PFSK-1 (cell line): ENCODE measurements at regions not wholly inside any gene's neighbourhood (a gene's known extent, or its start where the extent isn't known, plus 50 kb on each side); places are given as distances from the start of the nearest gene placed in this dataset.

Source experiments
- FOXP2 ChIP-seq: optimal IDR thresholded peaks from 2 replicates; pipeline ENCODE3; 2011; ENCODE audit warnings: borderline replicate concordance, control low read depth, inconsistent platforms; ENCODE audit not compliant: insufficient read depth; ENCODE audit errors: extremely low read length, extremely low read depth
- POLR2AphosphoS5 ChIP-seq: IDR thresholded peaks from 2 replicates; pipeline ENCODE4 v1.6.1; 2012; ENCODE audit warnings: low read depth, mild to moderate bottlenecking, control low read depth, low read length, moderate library complexity
- REST ChIP-seq, 2 experiments: IDR thresholded peaks; 2 replicates each; pipeline versions ENCODE4 v1.6.1 to v1.8.0; 2011 to 2012; ENCODE audit warnings: low read depth in 2 of 2, low read length in 2 of 2, control low read depth in 1 of 2, inconsistent platforms in 1 of 2, mild to moderate bottlenecking in 1 of 2, moderate library complexity in 1 of 2; ENCODE audit not compliant: insufficient read depth in 1 of 2
- SIN3A ChIP-seq: IDR thresholded peaks from 2 replicates; pipeline ENCODE4 v1.6.1; 2012; ENCODE audit warnings: mild to moderate bottlenecking, low read length, moderate library complexity, borderline replicate concordance; ENCODE audit not compliant: insufficient read depth
- TAF1 ChIP-seq: IDR thresholded peaks from 2 replicates; pipeline ENCODE4 v1.6.1; 2012; ENCODE audit warnings: low read length, control low read depth, borderline replicate concordance; ENCODE audit not compliant: insufficient read depth

DNA sequence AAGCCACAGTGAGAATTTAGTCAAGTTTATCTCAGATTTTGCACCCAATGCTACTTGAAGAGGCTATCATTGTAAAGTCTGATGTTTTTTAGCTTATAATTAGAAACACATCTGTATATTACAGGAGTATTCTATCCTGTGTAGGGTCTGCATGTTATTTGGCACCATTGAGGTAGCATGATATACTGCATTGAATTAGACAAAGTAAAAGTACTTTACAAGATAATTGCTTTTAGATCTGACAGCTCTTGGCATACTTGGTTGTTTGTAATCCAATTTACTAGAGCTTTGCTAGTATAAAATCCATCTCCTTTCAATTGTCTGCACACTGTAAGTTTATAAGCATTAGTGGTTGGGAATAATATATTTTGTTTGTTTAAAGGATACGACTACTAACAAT is 714.3 kb downstream of the ANKRD7 start:
- no peak for TF ChIP-seq TAF1
- TF ChIP-seq POLR2AphosphoS5, result no peak
- TF ChIP-seq SIN3A, result no peak
- TF ChIP-seq FOXP2, result no peak
- no peak for TF ChIP-seq REST (IDR thresholded peaks at IDR 0.05; ENCODE audit: insufficient read depth in 1 of 2, low read depth in 2 of 2, low read length in 2 of 2)

DNA sequence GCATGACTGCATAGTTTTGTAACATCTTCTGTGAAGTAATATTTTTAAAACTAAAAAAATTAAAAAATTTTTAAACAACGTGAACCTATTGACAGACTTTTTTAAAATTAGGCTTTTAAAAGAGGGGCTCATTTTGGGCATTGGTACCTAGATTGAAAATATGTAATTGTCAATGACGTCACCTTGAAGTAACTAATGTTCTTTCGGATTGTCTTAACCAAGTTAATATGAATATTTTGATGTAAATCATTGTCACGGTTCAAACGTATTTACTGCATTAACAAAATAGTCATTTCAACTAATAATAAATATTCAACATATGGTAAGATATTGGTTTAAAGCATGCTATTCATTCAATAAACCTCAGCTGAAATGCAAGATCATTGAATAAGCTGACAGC is 719.8 kb downstream of the ANKRD7 start:
- TF ChIP-seq POLR2AphosphoS5 (no peak), TAF1 (no peak), REST (IDR thresholded peaks at IDR 0.05; ENCODE audit: insufficient read depth in 1 of 2, low read depth in 2 of 2, low read length in 2 of 2) (no peak), FOXP2 (no peak)

DNA sequence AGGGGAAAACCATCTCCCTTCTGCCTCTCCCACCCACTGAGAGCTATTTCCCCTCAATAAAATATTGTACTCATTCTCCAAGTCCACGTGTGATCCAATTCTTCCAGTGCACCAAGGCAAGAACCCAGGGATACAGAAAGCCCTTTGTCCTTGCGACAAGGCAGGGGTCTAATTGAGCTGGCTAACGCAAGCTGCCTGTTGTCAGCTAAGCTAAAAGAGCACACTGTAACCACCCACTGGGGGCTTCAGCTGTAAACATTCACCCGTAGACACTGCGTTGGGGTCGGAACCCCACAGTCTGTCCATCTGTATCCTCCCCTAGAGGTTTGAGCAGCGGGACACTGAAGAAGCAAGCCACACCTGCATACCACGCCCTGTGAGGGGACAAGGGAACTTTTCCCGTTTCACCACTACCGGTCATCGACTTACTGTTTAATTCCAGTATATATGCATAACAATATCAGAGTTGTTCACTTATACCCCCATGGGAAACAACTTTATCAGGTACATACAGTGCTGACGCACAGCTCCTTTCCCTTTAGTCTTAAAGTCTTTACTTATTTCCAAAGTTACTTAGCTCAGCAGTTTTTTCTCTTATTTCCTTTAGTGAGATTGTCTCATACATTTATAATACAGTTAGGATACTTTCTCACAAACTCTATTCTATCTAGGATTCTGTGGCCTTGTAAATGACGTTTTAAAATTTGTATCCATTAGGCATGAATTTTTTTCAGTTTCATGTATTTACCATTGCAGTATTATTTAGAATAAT is 721.6 kb downstream of the ANKRD7 start:
- TF ChIP-seq POLR2AphosphoS5, result no peak
- TF ChIP-seq FOXP2, result no peak
- no peak for TF ChIP-seq TAF1
- TF ChIP-seq REST (IDR thresholded peaks at IDR 0.05; ENCODE audit: insufficient read depth in 1 of 2, low read depth in 2 of 2, low read length in 2 of 2), result no peak
- TF ChIP-seq SIN3A, result no peak

DNA sequence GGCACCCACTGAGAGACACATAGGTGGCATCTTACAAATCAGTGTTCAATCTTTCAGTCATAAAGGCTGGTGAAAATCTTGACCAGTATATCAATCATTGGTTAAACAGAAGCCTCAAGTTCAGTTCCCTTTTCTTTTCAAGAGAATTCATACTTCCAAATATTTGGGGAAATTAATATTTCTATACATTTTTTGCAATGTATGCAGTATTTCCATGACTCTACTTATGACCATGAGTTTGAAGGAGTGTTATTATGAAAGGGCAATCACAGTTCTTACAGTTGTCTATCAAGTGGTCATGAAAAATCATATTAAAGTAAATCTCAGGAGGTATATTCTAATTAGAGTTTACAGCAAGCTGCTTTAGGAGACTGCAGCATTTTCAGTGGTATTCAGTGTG is 724.0 kb downstream of the ANKRD7 start:
- TF ChIP-seq SIN3A (no peak), TAF1 (no peak), REST (IDR thresholded peaks at IDR 0.05; ENCODE audit: insufficient read depth in 1 of 2, low read depth in 2 of 2, low read length in 2 of 2) (no peak), FOXP2 (no peak), POLR2AphosphoS5 (no peak)

- no peak for TF ChIP-seq FOXP2
- TF ChIP-seq SIN3A, result no peak
- TF ChIP-seq TAF1, result no peak
- TF ChIP-seq POLR2AphosphoS5, result no peak
- no peak for TF ChIP-seq REST (IDR thresholded peaks at IDR 0.05; ENCODE audit: insufficient read depth in 1 of 2, low read depth in 2 of 2, low read length in 2 of 2)
Observed at GRCh38 chr7:118949031-118949430, 724.5 kb downstream of the ANKRD7 start.
